Keratinocyte (primary cell): ENCODE measurements at regions not wholly inside any gene's neighbourhood (a gene's known extent, or its start where the extent isn't known, plus 50 kb on each side); places are given as distances from the start of the nearest gene placed in this dataset.

Source experiments
- DNase-seq: peaks from one replicate; pipeline ENCODE4 v3.0.0-alpha.2; 2011; ENCODE audit warnings: low read depth, missing footprints, low spot score
- FAIRE-seq: peaks from 2 replicates; lab custom pipeline; 2011; peaks lifted over from hg19 to GRCh38; lab: Jason Lieb, UNC
- H2AFZ ChIP-seq: 2 replicates; pipeline ENCODE4 v1.6.0; 2012; ENCODE audit warnings: low read length, control low read depth, inconsistent platforms; ENCODE audit not compliant: control insufficient read depth
- H3K27ac ChIP-seq: 2 replicates; pipeline ENCODE4 v1.5.1; 2011; ENCODE audit warnings: low read length; ENCODE audit not compliant: control insufficient read depth, insufficient read depth
- H3K27me3 ChIP-seq: 3 replicates; pipeline ENCODE4 v1.6.0; 2011; ENCODE audit warnings: low read length; ENCODE audit not compliant: control insufficient read depth, insufficient read depth; ENCODE audit errors: extremely low read depth
- H3K36me3 ChIP-seq, 2 experiments: 2 replicates in 1 of 2; 3 replicates in 1 of 2; pipeline ENCODE4 v1.5.1; 2011; ENCODE audit warnings: low read length in 2 of 2, mild to moderate bottlenecking in 1 of 2; ENCODE audit not compliant: control insufficient read depth in 2 of 2, insufficient read depth in 2 of 2; ENCODE audit errors: extremely low read depth in 1 of 2
- H3K4me1 ChIP-seq: 3 replicates; pipeline ENCODE4 v1.5.1; 2011; ENCODE audit warnings: low read length; ENCODE audit not compliant: control insufficient read depth, insufficient read depth; ENCODE audit errors: extremely low read depth
- H3K4me2 ChIP-seq: 3 replicates; pipeline ENCODE4 v1.6.0; 2011; ENCODE audit warnings: low read depth, low read length; ENCODE audit not compliant: control insufficient read depth, insufficient read depth; ENCODE audit errors: extremely low read depth
- H3K4me3 ChIP-seq, 3 experiments: fragments of 200-600 bp in 1 of 3; sonication (generic) in 1 of 3; 2 replicates in 2 of 3; 3 replicates in 1 of 3; pipeline ENCODE4 v1.5.1; 2011 to 2016; ENCODE audit warnings: low read length in 3 of 3, mild to moderate bottlenecking in 3 of 3, control low read depth in 2 of 3, inconsistent platforms in 1 of 3, low read depth in 1 of 3, mixed read lengths in 1 of 3, mixed run types in 1 of 3, moderate library complexity in 1 of 3; ENCODE audit not compliant: control insufficient read depth in 2 of 3, insufficient read depth in 2 of 3; ENCODE audit errors: extremely low read depth in 1 of 3
- H3K79me2 ChIP-seq: 2 replicates; pipeline ENCODE4 v1.6.0; 2012; ENCODE audit warnings: low read length; ENCODE audit not compliant: control insufficient read depth, insufficient read depth
- H3K9ac ChIP-seq: 3 replicates; pipeline ENCODE4 v1.6.0; 2011; ENCODE audit warnings: low read length; ENCODE audit not compliant: control insufficient read depth, insufficient read depth; ENCODE audit errors: extremely low read depth
- H3K9me1 ChIP-seq: 3 replicates; pipeline ENCODE4 v1.6.0; 2011; ENCODE audit warnings: low read length; ENCODE audit not compliant: control insufficient read depth, insufficient read depth; ENCODE audit errors: extremely low read depth
- H3K9me3 ChIP-seq: 2 replicates; pipeline ENCODE4 v1.5.1; 2012; ENCODE audit warnings: low read depth, low read length; ENCODE audit not compliant: control insufficient read depth
- H4K20me1 ChIP-seq: 3 replicates; pipeline ENCODE4 v1.6.0; 2011; ENCODE audit warnings: low read length; ENCODE audit not compliant: control insufficient read depth, insufficient read depth; ENCODE audit errors: extremely low read depth
- EZH2 ChIP-seq: IDR thresholded peaks from one replicate; pipeline ENCODE4 v1.6.1; 2012; ENCODE audit warnings: inconsistent platforms, mild to moderate bottlenecking, low read length, moderate library complexity
- dilution Hi-C: fragments of 300-500 bp; cut with MboI; formaldehyde crosslinking; loops from one replicate; pipeline ENCODE4 v1.7.0; 2020; ENCODE audit warnings: low sequenced_read_pairs; ENCODE audit not compliant: extremely low pct_ligation_motif_present
- TF ChIP-seq, protein P1 (sequence below), 3 experiments: IDR thresholded peaks in 1 of 3; conservative IDR thresholded peaks in 1 of 3; optimal IDR thresholded peaks in 1 of 3; 2 replicates in 2 of 3; 3 replicates in 1 of 3; pipeline versions ENCODE3 to v1.5.1; 2011; ENCODE audit warnings: low read length in 3 of 3, mild to moderate bottlenecking in 3 of 3, moderate library complexity in 2 of 3, control low read depth in 1 of 3, inconsistent platforms in 1 of 3; ENCODE audit not compliant: insufficient read depth in 2 of 3; ENCODE audit errors: extremely low read depth in 1 of 3

DNA sequence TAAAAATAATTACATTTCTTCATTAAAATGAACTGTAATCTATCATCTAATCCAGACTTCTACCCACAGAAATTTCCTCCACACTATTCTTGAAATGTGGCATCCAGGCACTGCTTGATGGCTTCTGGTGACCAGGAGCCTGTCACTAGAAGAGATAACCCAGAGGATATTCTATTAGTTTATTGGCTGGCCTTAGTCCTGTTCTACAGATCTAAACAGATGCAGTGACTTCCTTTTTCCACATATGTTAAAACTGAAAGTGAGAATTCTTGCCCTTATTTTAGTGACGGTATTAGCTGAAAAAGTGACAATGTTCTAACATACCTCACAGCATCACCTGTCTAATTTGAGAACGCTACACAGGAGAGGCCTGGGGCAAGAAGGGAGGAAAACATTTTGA lies 775.4 kb downstream of the TSN start:
- dilution Hi-C loops: no loop called here
- Histone ChIP-seq H3K27me3 (no peaks in the 10 kb centered on the region), H2AFZ (no peak overlapping the region), H3K4me1 (no peaks in the 10 kb centered on the region), H3K9me1 (no peaks in the 10 kb centered on the region), H3K79me2 (no peaks in the 10 kb centered on the region), H4K20me1 (no peaks in the 10 kb centered on the region), H3K4me3 (no peak overlapping the region), H3K27ac (no peak overlapping the region), H3K4me2 (no peak overlapping the region), H3K9me3 (no peaks in the 10 kb centered on the region), H3K9ac (no peak overlapping the region), H3K36me3 (no peaks in the 10 kb centered on the region)
- FAIRE-seq: no peak
- no peak for TF ChIP-seq EZH2
- TF ChIP-seq, protein P1, sequence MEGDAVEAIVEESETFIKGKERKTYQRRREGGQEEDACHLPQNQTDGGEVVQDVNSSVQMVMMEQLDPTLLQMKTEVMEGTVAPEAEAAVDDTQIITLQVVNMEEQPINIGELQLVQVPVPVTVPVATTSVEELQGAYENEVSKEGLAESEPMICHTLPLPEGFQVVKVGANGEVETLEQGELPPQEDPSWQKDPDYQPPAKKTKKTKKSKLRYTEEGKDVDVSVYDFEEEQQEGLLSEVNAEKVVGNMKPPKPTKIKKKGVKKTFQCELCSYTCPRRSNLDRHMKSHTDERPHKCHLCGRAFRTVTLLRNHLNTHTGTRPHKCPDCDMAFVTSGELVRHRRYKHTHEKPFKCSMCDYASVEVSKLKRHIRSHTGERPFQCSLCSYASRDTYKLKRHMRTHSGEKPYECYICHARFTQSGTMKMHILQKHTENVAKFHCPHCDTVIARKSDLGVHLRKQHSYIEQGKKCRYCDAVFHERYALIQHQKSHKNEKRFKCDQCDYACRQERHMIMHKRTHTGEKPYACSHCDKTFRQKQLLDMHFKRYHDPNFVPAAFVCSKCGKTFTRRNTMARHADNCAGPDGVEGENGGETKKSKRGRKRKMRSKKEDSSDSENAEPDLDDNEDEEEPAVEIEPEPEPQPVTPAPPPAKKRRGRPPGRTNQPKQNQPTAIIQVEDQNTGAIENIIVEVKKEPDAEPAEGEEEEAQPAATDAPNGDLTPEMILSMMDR (optimal IDR thresholded peaks at IDR 0.05 in 1 of 3, IDR thresholded peaks at IDR 0.05 in 1 of 3, conservative IDR thresholded peaks at IDR 0.05 in 1 of 3; ENCODE audit: extremely low read depth in 1 of 3, insufficient read depth in 2 of 3, low read length in 3 of 3): no peak
- no peak for DNase-seq

DNA sequence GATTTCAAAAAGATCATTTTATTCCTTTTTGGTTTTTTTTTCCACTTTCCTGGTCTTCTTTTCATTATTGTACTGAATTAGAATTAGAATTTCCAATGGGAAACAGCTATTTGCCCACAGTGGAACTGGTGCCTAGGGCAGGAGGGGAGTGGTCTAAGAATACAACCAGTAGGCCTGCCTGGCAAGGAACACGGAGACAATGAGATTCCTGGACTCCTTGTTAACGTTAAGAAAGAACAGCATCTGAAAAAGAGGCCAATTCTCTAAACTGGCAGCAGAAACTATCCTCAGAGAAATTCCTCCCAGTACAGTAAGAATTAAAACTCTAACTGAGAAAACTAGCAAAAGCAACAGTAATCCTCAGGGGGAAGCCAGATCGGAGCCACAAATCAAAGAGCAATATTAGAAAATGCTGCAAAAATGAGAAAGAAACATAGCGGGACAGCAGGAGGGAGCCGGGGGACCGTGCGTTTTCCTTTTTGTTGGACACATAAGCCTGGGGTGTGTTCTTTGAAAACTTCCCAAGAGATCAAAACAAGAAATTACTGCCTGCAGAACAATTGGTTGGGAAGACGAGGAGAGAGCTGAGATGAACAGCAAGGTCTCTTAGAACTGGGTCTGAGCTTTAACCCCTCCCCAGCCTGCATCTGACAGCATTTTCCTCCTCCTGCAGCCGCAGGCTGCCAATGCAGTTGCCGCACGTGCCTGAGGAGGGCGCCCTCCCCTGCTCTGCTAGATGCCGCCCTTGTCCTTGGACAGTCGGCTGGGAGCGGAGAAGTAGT lies 776.0 kb downstream of the TSN start:
- FAIRE-seq: no peak

More for the DNA sequence above, 776.0 kb downstream of the TSN start:
- H3K4me3 ChIP-seq: no peak overlapping the region
- no peaks in the 10 kb centered on the region for H4K20me1 ChIP-seq
- no peak overlapping the region for H3K27ac ChIP-seq
- H3K27me3 ChIP-seq: no peaks in the 10 kb centered on the region
- no peaks in the 10 kb centered on the region for H3K9me3 ChIP-seq
- DNase-seq: no peak
- TF ChIP-seq, protein P1 (optimal IDR thresholded peaks at IDR 0.05 in 1 of 3, IDR thresholded peaks at IDR 0.05 in 1 of 3, conservative IDR thresholded peaks at IDR 0.05 in 1 of 3; ENCODE audit: extremely low read depth in 1 of 3, insufficient read depth in 2 of 3, low read length in 3 of 3): no peak
- no peak for TF ChIP-seq EZH2
- no peaks in the 10 kb centered on the region for H3K79me2 ChIP-seq
- H2AFZ ChIP-seq: no peak overlapping the region
- no peaks in the 10 kb centered on the region for H3K9me1 ChIP-seq
- no peaks in the 10 kb centered on the region for H3K36me3 ChIP-seq
- H3K4me2 ChIP-seq: no peak overlapping the region
- no peak overlapping the region for H3K9ac ChIP-seq
- H3K4me1 ChIP-seq: no peaks in the 10 kb centered on the region
- dilution Hi-C loops: no loop called here
